HCT116 (cell line): ENCODE measurements at regions not wholly inside any gene's neighbourhood (a gene's known extent, or its start where the extent isn't known, plus 50 kb on each side); places are given as distances from the start of the nearest gene placed in this dataset.

Experiments
- ATAC-seq: fragments of 200-7000 bp; cut with Tn5 transposase; 2 replicates; pipeline ENCODE4 v1.9.1; 2020; ENCODE audit warnings: mild to moderate bottlenecking, moderate library complexity
- BruUV-seq: library from RNA; stranded (reverse); fragments of 400-500 nt; replicated peaks from 2 replicates; lab custom pipeline; 2021; lab: Mats Ljungman, UMichigan
- CTCF ChIA-PET: fragments of 300-600 bp; sonication (Branson Sonifier 250); formaldehyde crosslinking; loops from one replicate; lab custom pipeline; 2021; ENCODE audit warnings: antibody characterized with exemption; lab: Charles Lee
- POLR2A ChIA-PET: fragments of 300-600, 350-600 bp; sonication (Branson Sonifier 250); formaldehyde crosslinking; loops from one replicate; lab custom pipeline; 2021; ENCODE audit warnings: antibody characterized with exemption; lab: Charles Lee
- RAD21 ChIA-PET, 2 experiments: fragments of 300-600 bp; sonication (Branson Sonifier 250); formaldehyde crosslinking; loops; one replicate each; lab custom pipeline; 2023; ENCODE audit warnings: low total read pairs in 2 of 2; ENCODE audit not compliant: uncharacterized antibody in 2 of 2, unreplicated experiment in 2 of 2, low non-redundant PET in 1 of 2; lab: Charles Lee
- DNase-seq: peaks from one replicate; pipeline ENCODE4 v3.0.0-alpha.2; 2010; ENCODE audit warnings: low read depth, low spot score
- H2AFZ ChIP-seq: fragments of 200-600 bp; shearing (Covaris generic), sonication (generic); 2 replicates; pipeline ENCODE4 v1.6.1; 2017; ENCODE audit warnings: low read depth, mixed run types, mixed read lengths, antibody characterized with exemption, low read length; ENCODE audit not compliant: poor library complexity, severe bottlenecking
- H3K27ac ChIP-seq: 2 replicates; pipeline ENCODE4 v1.5.1; 2012; ENCODE audit warnings: low read depth, low read length
- H3K27me3 ChIP-seq: fragments of 200-600 bp; sonication (generic); 2 replicates; pipeline ENCODE4 v1.6.1; 2016; ENCODE audit warnings: mixed run types, low read length, mixed read lengths; ENCODE audit not compliant: insufficient read depth
- H3K36me3 ChIP-seq, 2 experiments: fragments of 200-500 bp in 1 of 2; fragments of 200-600 bp in 1 of 2; sonication (Bioruptor generic) in 1 of 2; sonication (generic) in 1 of 2; 2 replicates each; pipeline versions ENCODE4 v1.5.1 to v1.6.1; 2014 to 2016; ENCODE audit warnings: low read length in 2 of 2, inconsistent platforms in 1 of 2, mixed read lengths in 1 of 2, mixed run types in 1 of 2; ENCODE audit not compliant: insufficient read depth in 2 of 2, control insufficient read depth in 1 of 2
- H3K4me1 ChIP-seq, 2 experiments: fragments of 200-600 bp in 1 of 2; sonication (generic) in 1 of 2; 2 replicates each; pipeline versions ENCODE4 v1.5.1 to v1.6.1; 2012 to 2017; ENCODE audit warnings: low read length in 2 of 2, inconsistent platforms in 1 of 2, mild to moderate bottlenecking in 1 of 2, mixed read lengths in 1 of 2, mixed run types in 1 of 2, moderate library complexity in 1 of 2; ENCODE audit not compliant: insufficient read depth in 2 of 2, control insufficient read depth in 1 of 2
- H3K4me2 ChIP-seq: fragments of 200-600 bp; sonication (generic); 2 replicates; pipeline ENCODE4 v1.6.1; 2017; ENCODE audit warnings: mixed run types, low read length, mixed read lengths
- H3K4me3 ChIP-seq, 2 experiments: fragments of 200-600 bp in 1 of 2; sonication (generic) in 1 of 2; replicated peaks in 1 of 2; 2 replicates each; pipeline ENCODE4 v1.5.1; 2011 to 2016; ENCODE audit warnings: low read length in 2 of 2, control low read depth in 1 of 2, low read depth in 1 of 2, mild to moderate bottlenecking in 1 of 2, mixed read lengths in 1 of 2, mixed run types in 1 of 2
- H3K79me2 ChIP-seq: fragments of 200-600 bp; sonication (generic); 2 replicates; pipeline ENCODE4 v1.6.1; 2017; ENCODE audit warnings: mild to moderate bottlenecking, mixed run types, low read length, moderate library complexity, mixed read lengths; ENCODE audit not compliant: insufficient read depth
- H3K9ac ChIP-seq: fragments of 200-600 bp; sonication (generic); 2 replicates; pipeline ENCODE4 v1.6.1; 2016; ENCODE audit warnings: low read length, mixed read lengths
- H3K9me2 ChIP-seq: fragments of 200-600 bp; sonication (generic), shearing (Covaris generic); 2 replicates; pipeline ENCODE4 v1.6.1; 2017; ENCODE audit warnings: mixed run types, mild to moderate bottlenecking, moderate library complexity; ENCODE audit not compliant: insufficient read depth
- H3K9me3 ChIP-seq, 2 experiments: fragments of 200-500 bp in 1 of 2; fragments of 200-600 bp in 1 of 2; sonication (Bioruptor generic) in 1 of 2; sonication (generic) in 1 of 2; 2 replicates each; pipeline ENCODE4 v1.6.1; 2014 to 2017; ENCODE audit warnings: low read length in 2 of 2, mixed read lengths in 2 of 2, inconsistent platforms in 1 of 2, low read depth in 1 of 2, mild to moderate bottlenecking in 1 of 2, mixed run types in 1 of 2, moderate library complexity in 1 of 2; ENCODE audit not compliant: control insufficient read depth in 1 of 2, insufficient read depth in 1 of 2
- H4K20me1 ChIP-seq: fragments of 200-600 bp; sonication (generic), shearing (Covaris generic); 2 replicates; pipeline ENCODE4 v1.6.1; 2017; ENCODE audit warnings: mixed run types, mild to moderate bottlenecking, moderate library complexity; ENCODE audit not compliant: insufficient read depth
- CBX3 ChIP-seq: IDR thresholded peaks from 2 replicates; pipeline ENCODE4 v1.6.1; 2012; ENCODE audit warnings: low read depth
- CEBPB ChIP-seq: IDR thresholded peaks from 2 replicates; pipeline ENCODE4 v1.6.1; 2012; ENCODE audit warnings: low read depth
- EGR1 ChIP-seq: IDR thresholded peaks from 2 replicates; pipeline ENCODE4 v1.6.1; 2012; ENCODE audit warnings: low read depth
- ELF1 ChIP-seq: IDR thresholded peaks from 2 replicates; pipeline ENCODE4 v1.6.1; 2012; ENCODE audit warnings: low read depth, borderline replicate concordance
- EZH2 ChIP-seq: fragments of 200-600 bp; sonication (generic); IDR thresholded peaks from 2 replicates; pipeline ENCODE4 v1.6.1; 2017; ENCODE audit warnings: antibody characterized with exemption, mixed run types
- FOSL1 ChIP-seq: IDR thresholded peaks from 2 replicates; pipeline ENCODE4 v1.6.1; 2012; ENCODE audit warnings: low read depth
- RAD21 ChIP-seq: IDR thresholded peaks from 2 replicates; pipeline ENCODE4 v1.6.1; 2012; ENCODE audit warnings: low read depth, mild to moderate bottlenecking
- SP1 ChIP-seq: IDR thresholded peaks from 2 replicates; pipeline ENCODE4 v1.6.1; 2012; ENCODE audit warnings: low read depth
- SRF ChIP-seq: IDR thresholded peaks from 2 replicates; pipeline ENCODE4 v1.6.1; 2012; ENCODE audit warnings: low read depth
- YY1 ChIP-seq: IDR thresholded peaks from 2 replicates; pipeline ENCODE4 v1.6.1; 2011; ENCODE audit warnings: low read length, low read depth, moderate library complexity, mild to moderate bottlenecking; ENCODE audit not compliant: insufficient replicate concordance; ENCODE audit errors: extremely low read depth
- intact Hi-C: fragments of 100-400 bp; cut with micrococcal nuclease; formaldehyde crosslinking; loops from 2 replicates; pipeline ENCODE4 v1.10.0; 2022

DNA sequence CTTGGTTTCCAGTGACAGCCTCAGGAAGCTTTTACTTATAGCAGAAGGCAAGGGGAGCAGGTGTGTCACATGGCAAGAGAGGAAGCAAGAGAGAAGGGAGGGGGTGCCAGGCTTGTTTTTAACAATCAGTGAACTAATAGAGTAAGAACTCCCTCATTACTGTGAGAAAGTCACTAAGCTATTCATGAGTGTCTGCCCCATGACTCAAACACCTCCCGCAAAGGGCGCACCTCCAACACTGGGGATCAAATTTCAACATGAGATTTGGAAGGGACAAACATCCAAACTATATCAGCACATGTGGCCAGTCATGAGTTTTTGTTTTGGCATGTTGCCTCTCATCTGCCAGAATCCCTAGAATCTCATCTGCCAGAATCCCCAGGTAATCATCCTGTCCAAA is 183.5 kb upstream of the C1QTNF7 start:
- no peak overlapping the region for H3K9ac ChIP-seq
- H3K79me2 ChIP-seq = no peaks in the 10 kb centered on the region
- peaks cover 0 to 6% of the 10 kb centered on the region in 2 experiments; a peak in 1 of 4 replicates for H3K4me1 ChIP-seq
- H3K36me3 ChIP-seq = no peaks in the 10 kb centered on the region
- intact Hi-C loops = no loop called here
- H3K9me3 ChIP-seq = no peaks in the 10 kb centered on the region
- BruUV-seq = no TSS peak
- ChIA-PET CTCF (no interaction called here), POLR2A (no interaction called here), RAD21 (no interaction called here)
- no peak overlapping the region for H2AFZ ChIP-seq
- no peak for TF ChIP-seq EZH2
- TF ChIP-seq CEBPB = no peak
- TF ChIP-seq EGR1 = no peak
- TF ChIP-seq ELF1 = no peak
- no peak for TF ChIP-seq CBX3
- TF ChIP-seq RAD21 = no peak
- no peak for TF ChIP-seq YY1
- H3K9me2 ChIP-seq = no peaks in the 10 kb centered on the region
- no peak overlapping the region for H3K4me2 ChIP-seq
- no peak overlapping the region for H3K27ac ChIP-seq
- no peaks in the 10 kb centered on the region for H3K27me3 ChIP-seq
- no peaks in the 10 kb centered on the region for H4K20me1 ChIP-seq
- H3K4me3 ChIP-seq = no peak overlapping the region
- ATAC-seq (no peak), DNase-seq (no peak)

DNA sequence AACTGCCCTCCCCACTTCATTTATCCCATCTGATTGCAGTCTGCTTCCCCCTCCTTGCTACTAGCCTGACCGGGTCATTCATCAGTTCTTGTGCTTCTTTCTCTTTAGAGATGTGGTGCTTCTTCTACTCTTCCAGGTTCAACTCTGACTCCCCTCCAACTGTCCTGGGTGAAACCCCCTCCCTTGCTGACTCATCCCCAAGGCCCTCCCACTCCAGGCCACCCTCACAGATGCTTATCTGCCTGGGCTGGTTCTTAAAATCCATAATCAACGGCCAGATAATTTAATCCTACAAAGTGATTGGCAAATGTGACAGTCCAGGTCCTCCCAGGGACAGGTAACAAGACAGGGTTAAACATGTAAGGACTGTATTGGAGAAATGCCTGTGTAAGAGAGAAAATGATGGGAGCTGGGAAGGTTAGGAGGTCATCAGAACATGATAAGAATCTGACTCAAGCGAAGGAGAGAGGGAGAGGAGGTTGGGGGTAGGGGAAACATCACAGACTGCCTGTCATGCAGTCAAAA is 182.8 kb upstream of the C1QTNF7 start:
- no TSS peak for BruUV-seq
- intact Hi-C loops = no loop called here

More for the DNA sequence above, 182.8 kb upstream of the C1QTNF7 start:
- Histone ChIP-seq H3K4me2 (no peak overlapping the region), H3K9me3 (no peaks in the 10 kb centered on the region), H4K20me1 (no peaks in the 10 kb centered on the region), H3K4me1 (peaks cover 0 to 6% of the 10 kb centered on the region in 2 experiments; a peak in 1 of 4 replicates), H3K36me3 (no peaks in the 10 kb centered on the region), H3K27me3 (no peaks in the 10 kb centered on the region), H2AFZ (no peak overlapping the region), H3K27ac (no peak overlapping the region), H3K79me2 (no peaks in the 10 kb centered on the region), H3K9me2 (no peaks in the 10 kb centered on the region), H3K9ac (no peak overlapping the region), H3K4me3 (no peak overlapping the region)
- DNase-seq (no peak), ATAC-seq (no peak)
- CTCF ChIA-PET = no interaction called here
- RAD21 ChIA-PET = no interaction called here
- TF ChIP-seq SP1 = no peak
- TF ChIP-seq SRF = no peak
- TF ChIP-seq FOSL1 = no peak
- POLR2A ChIA-PET = no interaction called here
